Aorta (tissue), 5 donors: ENCODE measurements at regions not wholly inside any gene's neighbourhood (a gene's known extent, or its start where the extent isn't known, plus 50 kb on each side); places are given as distances from the start of the nearest gene placed in this dataset.

ENCODE experiments used
- ATAC-seq: fragments of 200-7000 bp; cut with Tn5 transposase; one replicate; pipeline ENCODE4 v1.9.1; 2022; ENCODE audit warnings: moderate library complexity; ENCODE audit not compliant: low FRiP score
- DNase-seq, 2 donors: peaks; one replicate each; pipeline ENCODE4 v3.0.0-alpha.2; 2020
- H3K27ac ChIP-seq, 2 donors: one replicate each; pipeline ENCODE4 v1.5.1; 2013; ENCODE audit warnings: low read length in 2 of 2, mild to moderate bottlenecking in 2 of 2, moderate library complexity in 2 of 2, control low read depth in 1 of 2, inconsistent platforms in 1 of 2, low read depth in 1 of 2
- H3K27me3 ChIP-seq, 2 donors: one replicate each; pipeline ENCODE4 v1.6.1; 2013; ENCODE audit warnings: control low read depth in 1 of 2, low read length in 1 of 2, mild to moderate bottlenecking in 1 of 2, moderate library complexity in 1 of 2; ENCODE audit not compliant: insufficient read depth in 2 of 2, control insufficient read depth in 1 of 2
- H3K36me3 ChIP-seq, 2 donors: one replicate each; pipeline ENCODE4 v1.6.1; 2013; ENCODE audit warnings: control low read depth in 1 of 2, low read length in 1 of 2, mild to moderate bottlenecking in 1 of 2; ENCODE audit not compliant: insufficient read depth in 2 of 2, control insufficient read depth in 1 of 2
- H3K4me1 ChIP-seq, 2 donors: one replicate each; pipeline ENCODE4 v1.6.1; 2013; ENCODE audit warnings: low read length in 2 of 2, control low read depth in 1 of 2, mild to moderate bottlenecking in 1 of 2, moderate library complexity in 1 of 2; ENCODE audit not compliant: insufficient read depth in 2 of 2, control insufficient read depth in 1 of 2
- H3K4me3 ChIP-seq, 2 donors: one replicate each; pipeline ENCODE4 v1.5.1; 2013; ENCODE audit warnings: low read length in 2 of 2, control low read depth in 1 of 2, mild to moderate bottlenecking in 1 of 2
- H3K9me3 ChIP-seq: one replicate; pipeline ENCODE4 v1.6.1; 2013; ENCODE audit warnings: mild to moderate bottlenecking, low read length; ENCODE audit not compliant: control insufficient read depth
- WGBS, 2 donors: extraction: QIAGEN DNeasy Blood & Tissue Kit; methylation state at CpG; one replicate each; pipeline ENCODE4 v1.1.7; 2013; 5-methylcytosine and 5-hydroxymethylcytosine counted together
- intact Hi-C, 2 donors: fragments of 100-400 bp; cut with DNase I; formaldehyde crosslinking; loops; one replicate each; pipeline versions ENCODE4 v1.14.2 to v1.15.0; 2022
- donor health status: healthy with polysubstance abuse.
- donor health status: Bipolar disorder and iron deficiency.
- donor health status: DM: no; HTN: no; CAD: no.
- donor health status: DM: no; HTN: no; CAD: no.
- donor health status: DM: yes; HTN: yes; CAD: no.

DNA sequence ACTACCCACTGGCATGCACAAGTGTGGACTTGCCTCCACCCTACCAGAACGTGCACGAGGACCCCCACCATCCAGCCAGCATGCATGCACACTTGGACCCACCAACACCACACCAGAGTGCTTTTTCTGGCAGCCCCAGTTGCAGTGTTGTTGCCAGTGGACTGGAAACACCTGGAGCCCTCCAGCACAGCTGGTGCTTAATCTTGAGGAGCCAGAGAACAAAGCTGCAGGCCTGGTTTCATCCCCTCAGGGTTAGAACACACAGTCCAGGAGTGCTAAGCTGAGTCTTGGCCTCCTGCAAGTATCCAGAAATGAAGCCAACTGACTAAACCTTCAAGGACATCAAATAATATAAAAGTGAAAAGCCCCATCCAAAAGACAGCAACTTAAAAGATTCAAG, 888.0 kb downstream of the NTRK3 start:
- no peak for ATAC-seq
- WGBS, 2 donors, result 76 to 85% methylated on average over 2 of the region's 2 CpGs
- no peak overlapping the region for H3K27ac ChIP-seq
- no peaks in the 10 kb centered on the region for H3K9me3 ChIP-seq
- H3K4me1 ChIP-seq, result no peaks in the 10 kb centered on the region
- no peaks in the 10 kb centered on the region for H3K27me3 ChIP-seq
- H3K4me3 ChIP-seq, result no peak overlapping the region
- intact Hi-C loops, result no loop called here
- DNase-seq, result no peak
- H3K36me3 ChIP-seq, result no peaks in the 10 kb centered on the region

DNA sequence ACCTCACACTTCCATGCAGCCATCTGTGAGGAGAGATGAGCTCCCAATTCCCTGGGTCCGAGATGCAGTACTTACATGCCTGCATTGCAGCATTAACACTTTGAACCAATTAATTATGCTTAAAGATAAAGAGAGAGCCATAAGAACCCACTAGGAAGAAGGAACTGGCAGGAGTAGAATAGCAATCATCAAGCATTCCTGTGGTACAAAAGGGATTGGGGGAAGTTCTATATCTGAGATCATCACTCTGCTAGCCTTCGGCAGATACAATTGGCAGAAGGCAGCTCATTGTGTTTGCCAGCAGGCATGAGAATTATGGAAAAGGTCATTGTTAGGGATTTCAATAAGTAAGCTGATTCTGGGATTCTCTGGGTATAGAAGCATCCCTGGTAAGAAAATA, 891.4 kb downstream of the NTRK3 start:
- H3K36me3 ChIP-seq, result no peaks in the 10 kb centered on the region
- WGBS, 2 donors, result 68 to 77% methylated on average over 2 of the region's 2 CpGs
- H3K9me3 ChIP-seq, result no peaks in the 10 kb centered on the region
- H3K27me3 ChIP-seq, result no peaks in the 10 kb centered on the region
- H3K4me3 ChIP-seq, result no peak overlapping the region
- DNase-seq, result no peak
- no peak overlapping the region for H3K27ac ChIP-seq
- intact Hi-C loops, result no loop called here
- no peak for ATAC-seq
- H3K4me1 ChIP-seq, result no peaks in the 10 kb centered on the region

- peaks cover 1% of the 10 kb centered on the region for H3K9me3 ChIP-seq
- H3K4me3 ChIP-seq, result no peak overlapping the region
- H3K27ac ChIP-seq, result no peak overlapping the region
- no peak for DNase-seq
- H3K4me1 ChIP-seq, result no peaks in the 10 kb centered on the region
- no peak for ATAC-seq
- WGBS, 2 donors, result 45% methylated on average over 2 of the region's 2 CpGs
- intact Hi-C loops, result no loop called here
- H3K36me3 ChIP-seq, result no peaks in the 10 kb centered on the region
- no peaks in the 10 kb centered on the region for H3K27me3 ChIP-seq
These were observed 894.0 kb downstream of the NTRK3 start for GRCh38 chr15:87362531-87362930.

DNA sequence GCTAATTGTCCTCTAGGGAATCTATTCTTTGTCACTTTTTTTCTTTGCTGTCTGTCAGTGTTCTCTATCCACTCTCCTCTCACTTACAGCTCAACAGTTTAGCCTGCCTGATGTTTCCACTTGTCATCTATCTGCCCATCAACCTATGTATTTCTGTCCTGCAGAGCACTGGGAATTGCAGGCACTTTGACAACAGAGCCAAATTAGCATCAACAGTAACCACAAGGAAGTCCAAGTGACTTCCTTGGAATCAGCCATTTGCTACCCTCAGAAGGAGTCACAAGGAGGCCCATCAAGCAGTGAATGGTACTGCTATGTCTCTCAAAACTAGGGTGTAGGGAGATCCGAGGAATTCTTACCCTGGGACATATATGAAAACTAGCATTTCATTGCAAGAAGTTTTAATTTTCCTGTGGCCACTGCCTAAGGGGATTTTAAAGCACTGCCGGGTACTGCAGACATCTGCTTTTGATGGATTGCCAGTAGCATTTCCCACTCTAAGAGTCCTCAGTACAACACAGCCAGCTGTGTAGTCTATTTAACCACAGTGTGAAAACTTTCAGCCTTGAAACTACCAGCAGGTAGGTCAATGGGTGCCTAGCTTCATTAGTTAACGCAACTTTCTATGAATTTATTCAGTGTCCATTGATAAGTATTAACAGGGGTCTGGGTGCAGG, 898.8 kb downstream of the NTRK3 start:
- no peaks in the 10 kb centered on the region for H3K4me1 ChIP-seq
- intact Hi-C loops, result no loop called here
- no peak overlapping the region for H3K27ac ChIP-seq
- no peaks in the 10 kb centered on the region for H3K27me3 ChIP-seq
- WGBS, 2 donors, result 62 to 73% methylated on average over 3 of the region's 3 CpGs
- H3K36me3 ChIP-seq, result no peaks in the 10 kb centered on the region
- H3K4me3 ChIP-seq, result no peak overlapping the region
- no peak for ATAC-seq
- no peak for DNase-seq
- peaks cover 1% of the 10 kb centered on the region for H3K9me3 ChIP-seq

DNA sequence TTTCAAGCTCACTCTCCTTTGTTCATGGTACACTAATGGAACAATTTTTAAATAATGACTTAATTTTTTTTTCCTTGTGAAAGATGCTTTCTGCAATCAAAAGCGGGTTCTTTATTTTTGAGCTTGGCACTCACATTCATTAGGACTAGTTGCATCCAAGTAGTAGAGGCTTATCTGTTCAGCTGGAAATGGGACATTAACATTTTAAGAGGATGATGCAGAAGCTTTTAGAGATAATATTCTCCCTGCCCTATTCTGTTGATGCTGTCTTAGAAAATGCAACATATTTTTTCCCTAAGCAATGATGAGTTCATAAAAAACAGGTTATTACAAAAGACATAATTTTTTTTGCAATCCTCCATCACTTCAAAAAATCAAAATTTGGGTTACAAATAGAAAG, 900.6 kb downstream of the NTRK3 start:
- no peaks in the 10 kb centered on the region for H3K36me3 ChIP-seq
- peaks cover 1% of the 10 kb centered on the region for H3K9me3 ChIP-seq
- ATAC-seq (no peak), DNase-seq (no peak)
- no peaks in the 10 kb centered on the region for H3K27me3 ChIP-seq
- no peak overlapping the region for H3K27ac ChIP-seq
- H3K4me3 ChIP-seq, result no peak overlapping the region
- intact Hi-C loops, result no loop called here
- 82 to 87% methylated on average over 1 of the region's 1 CpG for WGBS, 2 donors
- H3K4me1 ChIP-seq, result no peaks in the 10 kb centered on the region

DNA sequence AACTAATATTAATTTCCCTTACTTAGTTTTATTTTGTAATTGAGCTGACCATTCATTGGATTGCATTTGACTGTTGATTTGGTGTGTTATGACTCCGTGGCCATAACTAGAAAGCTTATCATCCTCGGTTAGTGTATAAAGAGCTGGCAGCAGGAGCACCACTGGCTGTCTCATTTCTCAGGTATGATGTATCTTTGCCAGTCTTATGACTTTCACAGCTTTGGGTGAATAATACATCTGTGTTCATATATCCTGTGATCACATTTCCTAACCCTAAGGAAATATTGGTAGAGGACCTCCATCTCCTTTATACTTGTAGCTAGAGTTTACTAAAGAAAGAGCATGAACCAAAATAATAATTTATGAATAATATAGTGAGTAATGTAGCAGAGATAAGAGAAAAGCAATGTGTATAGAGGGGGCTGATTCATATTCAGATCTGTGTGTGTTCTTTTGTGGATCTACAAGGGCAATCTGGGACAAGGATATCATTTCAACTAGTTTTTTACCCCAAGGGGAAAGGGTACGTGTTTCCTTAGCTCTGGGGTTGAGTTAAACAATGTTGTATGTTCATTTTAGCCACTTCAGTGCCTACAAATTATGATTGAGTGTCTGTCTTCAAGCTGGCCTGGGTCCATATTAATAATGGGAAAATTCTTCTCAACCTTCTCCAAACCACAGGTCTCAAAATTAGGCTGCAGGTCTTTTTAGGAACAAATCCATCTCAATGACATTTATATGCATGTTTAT, 901.7 kb downstream of the NTRK3 start:
- no peak for ATAC-seq
- Histone ChIP-seq H3K27me3 (no peaks in the 10 kb centered on the region), H3K27ac (no peak overlapping the region), H3K36me3 (no peaks in the 10 kb centered on the region), H3K9me3 (peaks cover 1% of the 10 kb centered on the region), H3K4me1 (no peaks in the 10 kb centered on the region), H3K4me3 (no peak overlapping the region)
- DNase-seq, result no peak
- 25 to 35% methylated on average over 3 of the region's 3 CpGs for WGBS, 2 donors
- intact Hi-C loops, result no loop called here

DNA sequence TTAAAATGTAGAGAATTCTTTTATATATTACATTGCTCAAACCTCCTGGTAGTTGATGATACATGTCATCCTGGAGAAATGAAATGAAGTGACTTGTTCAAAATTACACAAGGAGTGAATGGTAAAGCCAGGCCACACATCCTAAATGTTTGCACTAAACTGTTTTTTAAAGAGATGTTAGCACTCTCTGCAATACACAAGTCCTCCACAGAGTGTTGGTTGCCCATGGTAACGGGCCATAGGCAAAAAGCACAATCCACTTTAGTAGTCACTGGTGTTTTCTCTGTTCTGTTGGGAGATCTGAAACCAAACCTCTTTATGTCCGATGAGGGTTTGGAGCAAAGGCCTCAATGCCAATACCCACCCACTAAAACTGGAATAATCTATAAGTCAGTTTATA, 907.4 kb downstream of the NTRK3 start:
- DNase-seq (no peak), ATAC-seq (no peak)
- peaks cover 1% of the 10 kb centered on the region for H3K9me3 ChIP-seq
- intact Hi-C loops, result no loop called here
- H3K27ac ChIP-seq, result no peak overlapping the region
- no peaks in the 10 kb centered on the region for H3K36me3 ChIP-seq
- H3K4me3 ChIP-seq, result no peak overlapping the region
- no peaks in the 10 kb centered on the region for H3K27me3 ChIP-seq
- H3K4me1 ChIP-seq, result no peaks in the 10 kb centered on the region
- 86% methylated on average over 2 of the region's 2 CpGs for WGBS, 2 donors

- intact Hi-C loops, result no loop called here
- Histone ChIP-seq H3K9me3 (peaks cover 1% of the 10 kb centered on the region), H3K27me3 (no peaks in the 10 kb centered on the region), H3K4me1 (no peaks in the 10 kb centered on the region), H3K27ac (no peak overlapping the region), H3K4me3 (no peak overlapping the region), H3K36me3 (no peaks in the 10 kb centered on the region)
- ATAC-seq, result no peak
- DNase-seq, result no peak
- 48 to 57% methylated on average over 6 of the region's 6 CpGs for WGBS, 2 donors
These were observed 907.8 kb downstream of the NTRK3 start for GRCh38 chr15:87348746-87349145.

GRCh38 chr15:87347806-87348515, 908.6 kb downstream of the NTRK3 start:
- DNase-seq (no peak), ATAC-seq (no peak)
- WGBS, 2 donors, result 57 to 71% methylated on average over 3 of the region's 3 CpGs
- intact Hi-C loops, result no loop called here
- Histone ChIP-seq H3K4me1 (no peaks in the 10 kb centered on the region), H3K36me3 (no peaks in the 10 kb centered on the region), H3K9me3 (peaks cover 1% of the 10 kb centered on the region), H3K4me3 (no peak overlapping the region), H3K27me3 (no peaks in the 10 kb centered on the region), H3K27ac (no peak overlapping the region)
